Smooth muscle cell of the brain vasculature (primary cell): ENCODE measurements at regions not wholly inside any gene's neighbourhood (a gene's known extent, or its start where the extent isn't known, plus 50 kb on each side); places are given as distances from the start of the nearest gene placed in this dataset.
"Not testable (repeated sequence)": the region's sequence is repeated elsewhere in the genome, so short reads cannot be mapped to it uniquely, and the experiment has no call there.

Experiments used
- DNase-seq: peaks from one replicate; pipeline ENCODE4 v3.0.0-alpha.2; 2012; ENCODE audit warnings: low read depth, low spot score

GRCh38 chr6:168193816-168194721 is 115.1 kb upstream of the FRMD1 start:
- no peak for DNase-seq

DNA sequence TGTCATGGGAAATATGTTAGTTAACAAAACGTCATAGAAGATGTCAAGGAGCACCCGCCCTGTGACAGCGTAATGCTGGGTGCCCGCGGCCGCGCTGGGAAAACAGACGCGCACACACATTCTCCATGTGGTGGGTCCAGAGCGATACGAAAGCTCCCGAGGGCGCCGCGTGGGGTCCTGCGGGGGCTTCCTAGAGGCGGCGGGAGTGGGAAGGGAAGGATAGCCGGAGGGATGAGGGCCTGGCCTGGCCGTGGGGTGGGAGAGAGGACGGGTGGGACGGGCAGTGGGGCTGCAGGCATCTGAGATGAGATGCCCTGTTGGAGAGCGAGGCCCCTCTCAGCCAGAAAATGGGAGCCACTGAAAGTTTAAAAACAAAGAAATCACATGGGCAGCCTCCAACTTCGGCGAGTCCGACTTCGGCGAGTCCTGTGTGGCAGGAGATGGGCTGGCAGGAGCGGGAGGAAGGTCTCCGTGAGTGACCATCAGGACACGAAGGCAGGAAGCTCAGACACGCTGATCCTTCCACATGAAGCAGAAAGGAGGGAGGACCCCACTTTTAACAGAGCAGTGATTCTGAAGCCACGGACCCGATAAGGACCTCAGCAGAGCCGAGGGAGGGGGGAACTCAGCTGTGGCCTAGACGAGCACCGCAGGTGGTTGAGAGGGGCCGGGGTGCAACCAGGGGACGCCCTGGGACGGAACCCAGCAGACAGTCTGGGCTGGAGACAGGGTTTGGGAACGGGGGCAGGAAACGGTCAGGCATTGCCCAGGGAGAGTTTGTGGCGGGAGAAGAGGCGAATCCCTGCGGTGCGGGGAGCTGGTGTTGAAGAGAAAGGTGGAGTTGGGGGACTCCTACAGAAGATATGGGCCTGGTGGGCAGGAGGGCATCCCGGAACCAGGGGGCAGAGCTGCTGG is 114.1 kb upstream of the FRMD1 start:
- DNase-seq: no peak

GRCh38 chr6:168192195-168192900 is 113.3 kb upstream of the FRMD1 start:
- DNase-seq: no peak

DNA sequence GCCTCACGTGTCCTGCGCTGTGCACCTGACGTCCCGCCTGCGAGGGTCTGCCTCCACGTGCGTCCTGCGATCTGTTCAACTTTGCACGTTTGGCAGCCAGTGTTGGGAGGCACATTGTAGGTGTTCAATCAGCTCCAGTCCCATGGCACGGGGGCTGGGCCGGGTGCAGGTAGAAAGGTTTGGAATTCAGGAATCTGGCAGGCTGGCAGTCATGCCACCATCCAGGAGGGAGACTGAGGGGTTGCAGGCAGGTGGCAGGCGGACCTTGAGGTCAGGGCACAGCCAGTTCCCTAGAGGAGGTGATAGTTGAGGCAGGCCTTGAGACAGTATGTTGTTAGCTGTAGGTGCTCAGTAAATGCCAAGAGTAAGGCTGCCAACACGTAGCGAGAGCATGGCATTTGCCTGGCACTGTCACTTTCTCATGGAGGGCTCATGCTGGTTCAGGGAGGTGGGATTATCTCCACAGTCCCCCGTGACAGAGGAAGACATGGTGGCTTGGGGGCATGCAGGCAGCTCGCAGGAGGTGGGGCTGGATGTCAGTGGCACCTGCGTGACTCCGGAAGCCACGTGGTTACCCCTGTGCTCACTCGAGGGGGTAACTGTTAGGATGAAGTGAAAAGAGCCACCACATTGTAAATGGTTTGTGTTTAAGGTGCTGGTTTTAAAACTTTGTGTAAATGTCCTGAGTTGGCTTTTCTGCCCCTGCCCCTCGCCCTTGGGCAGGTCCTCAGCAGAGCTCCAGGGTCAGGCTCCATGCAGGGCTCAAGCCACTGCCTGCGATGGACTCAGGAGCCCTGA is 111.8 kb upstream of the FRMD1 start:
- no peak for DNase-seq

DNA sequence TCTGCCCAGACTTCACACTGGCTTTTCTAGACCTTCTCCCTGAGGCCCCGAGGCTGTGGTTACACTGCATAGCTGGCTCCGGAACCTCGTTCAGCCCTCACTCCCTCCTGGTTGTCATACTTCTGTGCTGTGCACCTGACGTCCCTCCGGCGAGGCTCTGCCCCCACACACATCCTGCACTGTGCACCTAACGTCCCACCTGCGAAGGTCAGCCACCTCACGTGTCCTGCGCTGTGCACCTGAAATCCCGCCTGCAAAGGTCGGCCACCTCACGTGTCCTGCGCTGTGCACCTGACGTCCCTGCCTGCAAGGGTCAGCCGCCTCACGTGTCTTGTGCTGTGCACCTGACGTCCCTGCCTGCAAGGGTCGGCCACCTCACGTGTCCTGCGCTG is 111.0 kb upstream of the FRMD1 start:
- DNase-seq: no peak

GRCh38 chr6:168189200-168190013 is 110.4 kb upstream of the FRMD1 start:
- DNase-seq: no peak

DNA sequence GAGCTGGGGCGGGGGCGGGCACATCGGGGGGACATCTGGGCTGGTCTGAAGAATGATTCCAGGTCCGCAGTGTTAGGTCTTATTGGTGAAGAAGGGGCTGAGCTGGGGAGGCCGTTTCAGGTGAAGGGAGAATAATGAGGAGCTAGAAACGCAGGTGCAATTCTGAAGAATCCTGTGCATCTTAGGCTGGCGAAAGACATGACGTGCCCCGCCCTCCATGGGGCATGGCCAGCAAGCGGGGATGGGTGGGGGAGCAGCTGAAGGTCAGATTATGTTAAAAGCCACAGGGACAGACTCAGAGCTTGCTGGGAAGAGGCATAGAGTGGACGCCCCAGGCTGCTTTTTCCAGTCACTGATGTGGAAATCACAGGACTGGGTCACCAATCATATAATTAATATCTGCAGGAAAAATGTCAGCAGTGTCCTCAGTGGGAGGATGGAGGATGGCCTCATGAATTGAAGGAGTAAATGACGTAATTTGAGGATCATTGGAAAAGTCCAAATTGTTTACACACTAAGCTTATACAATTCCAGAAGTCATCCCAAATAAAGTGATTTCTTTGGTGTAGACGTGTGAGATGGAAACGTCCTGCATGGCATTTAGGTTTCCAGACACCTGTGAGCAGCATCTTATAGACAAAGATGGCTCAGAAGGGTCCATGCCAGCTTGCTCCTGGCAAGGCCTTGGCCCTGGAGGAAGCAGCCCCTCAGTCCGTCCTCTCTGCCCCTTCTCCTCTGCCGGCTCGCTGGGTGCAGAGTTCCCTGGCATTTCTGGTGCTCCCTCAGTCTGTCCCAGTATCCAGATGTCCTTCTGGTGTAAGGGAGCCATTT is 109.6 kb upstream of the FRMD1 start:
- DNase-seq: no peak

GRCh38 chr6:168186438-168186837 is 107.4 kb upstream of the FRMD1 start:
- DNase-seq: no peak

DNA sequence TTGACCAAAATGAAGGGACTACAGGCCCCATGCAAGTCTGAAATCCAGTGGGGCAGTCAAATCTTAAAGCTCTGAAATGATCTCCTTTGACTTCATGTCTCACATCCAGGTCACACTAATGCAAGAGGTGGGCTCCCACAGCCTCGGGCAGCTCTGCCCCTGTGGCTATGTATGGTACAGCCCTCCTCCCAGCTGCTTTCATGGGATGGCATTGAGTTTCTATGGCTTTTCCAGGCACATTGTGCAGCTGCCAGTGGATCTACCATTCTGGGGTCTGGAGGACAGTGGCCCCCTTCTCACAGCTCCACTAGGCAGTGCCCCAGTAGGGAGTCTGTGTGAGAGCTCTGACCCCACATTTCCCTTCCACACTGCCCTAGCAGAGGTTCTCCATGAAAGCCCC is 107.0 kb upstream of the FRMD1 start:
- DNase-seq: not testable (repeated sequence)

- no peak for DNase-seq
Observed at GRCh38 chr6:168184701-168185100, 105.7 kb upstream of the FRMD1 start.

GRCh38 chr6:168183613-168183970 is 104.6 kb upstream of the FRMD1 start:
- DNase-seq: no peak

DNA sequence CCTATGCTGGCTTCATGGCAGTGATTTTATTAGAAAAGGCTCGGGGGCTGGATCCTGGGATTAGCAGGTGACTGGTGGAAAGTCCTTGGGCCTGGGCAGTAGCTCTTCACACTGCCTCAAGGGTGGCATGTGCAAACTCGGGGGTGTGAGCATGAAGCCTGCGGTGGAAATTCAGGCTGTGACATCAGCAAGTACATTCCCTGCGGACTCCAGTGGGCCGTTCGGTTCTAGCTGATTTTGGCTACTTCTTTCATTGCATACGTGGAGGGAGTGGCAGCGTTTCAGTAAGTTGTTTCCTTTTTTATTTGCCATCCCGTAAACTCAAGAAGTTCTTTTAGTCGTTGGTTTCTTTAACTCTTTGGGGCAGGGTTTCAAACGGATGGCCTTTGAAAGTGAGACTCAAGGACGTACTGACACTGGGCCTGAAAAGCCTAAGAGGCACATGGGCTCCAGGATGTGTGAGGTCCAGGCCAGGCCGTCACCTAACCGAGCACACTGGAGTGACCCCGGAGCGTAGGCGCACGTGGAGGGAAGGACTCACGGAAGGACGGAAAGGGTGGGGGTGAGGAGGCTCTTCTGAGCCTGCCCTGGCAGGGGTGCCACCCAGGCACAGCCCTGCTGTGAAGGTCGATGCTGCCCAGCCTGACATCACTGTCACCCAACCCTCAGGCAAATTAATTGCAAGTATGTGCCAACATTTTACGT is 104.0 kb upstream of the FRMD1 start:
- DNase-seq: no peak

DNA sequence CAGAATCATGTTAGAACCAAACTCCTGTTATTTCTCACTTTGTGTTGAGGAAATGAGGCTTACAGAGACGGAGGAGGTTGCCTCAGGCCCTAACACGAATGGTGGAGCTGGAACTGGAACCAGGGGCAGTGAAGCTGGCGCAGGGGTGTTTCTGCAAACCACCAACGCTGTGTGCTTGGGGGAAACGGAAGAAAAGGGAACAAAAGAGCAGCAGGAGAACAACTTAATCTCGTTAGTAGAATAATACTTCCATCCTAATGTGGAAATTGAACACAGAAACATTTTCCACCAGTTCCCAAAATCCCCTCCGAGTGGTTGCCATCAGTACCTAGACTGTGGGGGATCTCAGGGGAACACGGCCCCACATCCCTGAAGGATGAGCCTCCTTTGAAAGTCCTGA is 103.4 kb upstream of the FRMD1 start:
- no peak for DNase-seq

DNA sequence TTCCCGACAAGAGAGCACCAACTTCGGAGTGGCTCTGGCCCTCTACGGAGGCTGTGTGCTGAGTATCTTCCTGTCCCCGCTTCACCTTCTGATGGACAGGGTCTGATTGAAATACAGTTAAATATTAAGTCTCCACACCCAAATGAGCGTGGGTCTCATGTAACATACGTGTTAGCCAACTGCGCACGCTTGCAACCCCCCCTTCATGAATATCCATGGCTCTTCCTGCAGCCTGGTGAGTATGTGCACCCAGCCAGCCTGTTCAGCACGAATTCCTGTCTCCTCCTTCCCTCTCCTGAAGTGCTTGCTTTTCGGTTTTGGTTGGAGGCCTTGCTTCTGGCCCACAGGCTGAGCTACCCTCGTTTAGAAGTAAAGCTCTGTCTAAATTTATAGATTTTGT is 102.9 kb upstream of the FRMD1 start:
- no peak for DNase-seq

DNA sequence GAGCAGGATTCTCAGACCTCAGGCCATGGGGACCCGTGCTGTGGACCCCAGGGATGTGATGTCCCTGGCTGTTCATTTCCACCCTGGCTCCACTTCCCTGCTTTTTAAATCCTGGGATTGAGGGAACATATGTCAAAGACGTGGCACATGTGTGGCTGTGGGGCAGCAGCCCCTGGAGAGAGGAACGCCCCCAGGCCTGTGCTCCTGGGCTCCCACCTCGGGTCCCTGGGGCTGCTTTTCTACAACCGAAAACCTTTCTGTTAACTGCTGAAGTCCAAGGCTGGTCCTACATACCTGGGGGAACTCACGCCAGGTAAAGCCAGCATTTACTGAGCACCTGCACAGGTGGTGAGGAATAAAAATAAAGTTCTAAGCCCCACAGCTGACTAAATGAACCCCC is 102.3 kb upstream of the FRMD1 start:
- no peak for DNase-seq

DNA sequence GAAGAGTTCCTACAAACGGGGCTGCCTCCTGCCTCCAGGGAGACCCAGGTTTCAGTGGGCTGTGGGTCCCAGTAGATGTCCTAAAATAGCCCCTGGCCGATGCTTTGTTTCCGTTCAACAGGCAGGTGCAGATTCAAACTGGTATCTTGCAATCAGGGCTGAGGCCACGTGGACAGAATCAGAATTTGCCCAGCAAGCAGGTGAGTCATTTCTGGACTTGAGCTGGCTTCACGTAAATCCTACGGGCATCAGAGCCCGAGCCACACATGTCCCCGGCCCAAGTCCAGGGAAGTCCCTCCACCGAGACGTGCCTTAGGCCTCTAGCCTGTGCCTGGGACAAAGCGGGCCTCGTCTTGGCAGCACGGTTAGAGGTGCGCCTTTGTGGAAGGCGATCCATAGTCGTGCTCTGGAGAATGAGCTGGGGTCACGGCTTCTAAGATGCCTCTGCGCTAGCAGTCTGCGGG is 101.6 kb upstream of the FRMD1 start:
- no peak for DNase-seq

DNA sequence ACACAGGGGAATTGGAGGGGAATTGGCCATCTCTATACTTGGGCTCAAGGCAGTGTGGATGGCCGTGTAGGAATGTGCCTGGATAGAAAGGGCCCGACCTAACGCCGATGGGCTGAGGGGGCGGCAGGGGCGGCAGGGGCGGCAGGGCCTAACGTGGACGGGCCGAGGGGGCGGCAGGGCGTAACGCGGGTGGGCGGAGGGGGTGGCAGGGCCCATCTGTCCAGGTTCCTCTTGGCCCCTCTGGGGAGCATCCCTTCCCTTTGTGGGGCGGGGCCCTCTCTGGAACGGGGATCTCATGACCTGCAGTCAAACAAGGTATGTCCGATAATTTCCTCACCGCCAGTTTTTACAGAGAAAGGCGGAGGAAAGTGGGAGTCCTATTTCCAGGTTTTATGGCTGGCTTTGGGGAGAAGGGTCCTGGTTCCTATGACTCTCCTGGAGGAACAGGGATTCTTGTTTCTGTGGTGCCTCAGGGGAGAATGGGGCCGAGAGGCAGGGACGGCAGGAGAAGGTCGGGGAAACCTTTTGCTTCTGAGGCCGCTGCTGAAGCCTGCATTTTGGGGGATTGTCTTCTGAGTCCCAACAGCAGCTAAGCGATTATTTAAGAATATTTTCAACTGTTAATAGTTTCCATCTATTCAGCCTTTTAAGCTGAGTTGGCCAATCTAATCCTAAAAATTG is 100.8 kb upstream of the FRMD1 start:
- no peak for DNase-seq

DNA sequence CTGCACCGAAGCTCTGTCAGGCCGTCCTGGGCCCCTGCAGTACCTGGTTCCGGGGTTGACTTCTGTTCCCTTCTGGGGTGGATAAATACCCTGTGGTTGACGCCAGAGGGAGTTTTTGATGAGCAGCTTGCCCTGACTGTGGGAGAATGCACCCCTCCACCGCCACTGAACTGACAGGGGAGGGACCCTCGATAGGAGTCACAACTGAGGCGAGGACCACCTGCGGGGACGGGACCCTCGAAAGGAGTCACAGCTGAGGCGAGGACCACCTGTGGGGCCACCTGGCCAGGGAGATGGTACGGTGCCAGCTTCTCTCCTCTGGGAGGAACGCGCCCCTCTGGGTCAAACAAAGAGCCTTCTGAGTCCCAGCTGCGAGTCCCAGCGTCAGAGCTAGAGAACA is 100.1 kb upstream of the FRMD1 start:
- no peak for DNase-seq
